ENCODE measurements at regions not wholly inside any gene's neighbourhood (a gene's known extent, or its start where the extent isn't known, plus 50 kb on each side); places are given as distances from the start of the nearest gene placed in this dataset.

DNA sequence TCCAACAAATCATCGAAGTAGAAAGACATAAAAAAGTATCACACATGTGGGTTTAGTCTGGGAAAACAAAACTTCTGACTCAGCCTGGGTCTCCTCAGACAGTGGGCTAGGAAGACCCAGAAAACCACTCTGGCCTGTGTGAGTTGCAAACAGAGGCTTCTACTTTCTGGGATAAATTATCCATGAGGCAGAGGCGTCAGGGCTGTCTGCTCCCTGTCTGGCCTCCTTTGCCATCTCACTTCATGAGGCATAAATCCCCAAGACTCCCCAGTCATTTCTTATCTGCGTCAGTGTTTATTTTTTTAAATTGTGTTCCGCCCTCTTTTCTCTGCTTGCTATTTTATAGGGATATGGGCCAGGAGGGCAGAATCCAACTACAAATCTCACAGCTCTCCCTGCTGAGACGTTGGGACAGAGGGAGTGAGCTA is 80.6 kb upstream of the TRABD2B start (continued):
- TF ChIP-seq SP7 (tag by site-specific recombination; IDR thresholded peaks at IDR 0.05), result peak; percentile 92
- no peak for TF ChIP-seq ZNF202 (tag by site-specific recombination; IDR thresholded peaks at IDR 0.05; ENCODE audit: borderline replicate concordance)
- no peak for TF ChIP-seq ZNF350 (tag by site-specific recombination; IDR thresholded peaks at IDR 0.05)
- TF ChIP-seq ZFHX2 (tag by site-specific recombination; conservative IDR thresholded peaks at IDR 0.05), result peak; percentile 53
- TF ChIP-seq FEZF1 (tag by site-specific recombination; IDR thresholded peaks at IDR 0.05), result peak; percentile 94
- no peak for TF ChIP-seq RBAK (tag by site-specific recombination; IDR thresholded peaks at IDR 0.05)
- peak; percentile 27; the same call in 1 of the 2 replicates for TF ChIP-seq OVOL3 (tag by site-specific recombination; IDR thresholded peaks at IDR 0.05)
- peak; percentile 47; the same call in 1 of the 2 replicates for TF ChIP-seq ZEB2 (tag by site-specific recombination; IDR thresholded peaks at IDR 0.05)
- TF ChIP-seq ZNF426 (tag by site-specific recombination; IDR thresholded peaks at IDR 0.05), result no peak
- 0 out of 2 replicates have a peak, but pooled peaks have one; percentile 29 for TF ChIP-seq ZSCAN30 (tag by site-specific recombination; IDR thresholded peaks at IDR 0.05)
- peak; percentile 74 for TF ChIP-seq PRDM4 (tag by site-specific recombination; IDR thresholded peaks at IDR 0.05)
- TF ChIP-seq ZNF433 (tag by site-specific recombination; IDR thresholded peaks at IDR 0.05; ENCODE audit: low read depth), result no peak
- TF ChIP-seq ZNF341 (tag by site-specific recombination; IDR thresholded peaks at IDR 0.05; ENCODE audit: low read depth), result 0 out of 2 replicates have a peak, but pooled peaks have one; percentile 19
- TF ChIP-seq ZNF843 (tag by site-specific recombination; IDR thresholded peaks at IDR 0.05), result peak; percentile 95
- TF ChIP-seq OSR2 (tag by site-specific recombination; IDR thresholded peaks at IDR 0.05), result peak; percentile 47
- TF ChIP-seq, protein P1, sequence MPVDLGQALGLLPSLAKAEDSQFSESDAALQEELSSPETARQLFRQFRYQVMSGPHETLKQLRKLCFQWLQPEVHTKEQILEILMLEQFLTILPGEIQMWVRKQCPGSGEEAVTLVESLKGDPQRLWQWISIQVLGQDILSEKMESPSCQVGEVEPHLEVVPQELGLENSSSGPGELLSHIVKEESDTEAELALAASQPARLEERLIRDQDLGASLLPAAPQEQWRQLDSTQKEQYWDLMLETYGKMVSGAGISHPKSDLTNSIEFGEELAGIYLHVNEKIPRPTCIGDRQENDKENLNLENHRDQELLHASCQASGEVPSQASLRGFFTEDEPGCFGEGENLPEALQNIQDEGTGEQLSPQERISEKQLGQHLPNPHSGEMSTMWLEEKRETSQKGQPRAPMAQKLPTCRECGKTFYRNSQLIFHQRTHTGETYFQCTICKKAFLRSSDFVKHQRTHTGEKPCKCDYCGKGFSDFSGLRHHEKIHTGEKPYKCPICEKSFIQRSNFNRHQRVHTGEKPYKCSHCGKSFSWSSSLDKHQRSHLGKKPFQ (tag by site-specific recombination; IDR thresholded peaks at IDR 0.05), result 0 out of 2 replicates have a peak, but pooled peaks have one; percentile 49
- no peak for TF ChIP-seq ZNF610 (tag by site-specific recombination; IDR thresholded peaks at IDR 0.05; ENCODE audit: borderline replicate concordance)
- TF ChIP-seq ZIC2 (tag by site-specific recombination; IDR thresholded peaks at IDR 0.05), result peak; percentile 82
- TF ChIP-seq ZBTB21 (tag by site-specific recombination; IDR thresholded peaks at IDR 0.05), result no peak
- TF ChIP-seq ZNF561 (tag by site-specific recombination; IDR thresholded peaks at IDR 0.05; ENCODE audit: borderline replicate concordance), result peak; percentile 32; the same call in 1 of the 2 replicates
- TF ChIP-seq ZNF292 (tag by site-specific recombination; IDR thresholded peaks at IDR 0.05; ENCODE audit: borderline replicate concordance, low read depth), result no peak
- TF ChIP-seq TRIM28 (IDR thresholded peaks at IDR 0.05; ENCODE audit: borderline replicate concordance, low read length), result peak; percentile 77; the same call in 1 of the 2 replicates
- TF ChIP-seq ZNF155 (tag by site-specific recombination; IDR thresholded peaks at IDR 0.05), result no peak
- TF ChIP-seq ZNF311 (tag by site-specific recombination; IDR thresholded peaks at IDR 0.05; ENCODE audit: borderline replicate concordance), result no peak
- TF ChIP-seq REPIN1 (tag by site-specific recombination; IDR thresholded peaks at IDR 0.05; ENCODE audit: low read depth), result no peak
- TF ChIP-seq ZNF792 (tag by site-specific recombination; IDR thresholded peaks at IDR 0.05), result no peak
- no peak for TF ChIP-seq AEBP2 (tag by site-specific recombination; IDR thresholded peaks at IDR 0.05; ENCODE audit: borderline replicate concordance)
- TF ChIP-seq HOXA7 (CRISPR knock-in tag; IDR thresholded peaks at IDR 0.05; ENCODE audit: borderline replicate concordance), result no peak
- peak; percentile 90 for TF ChIP-seq GFI1B (tag by site-specific recombination; IDR thresholded peaks at IDR 0.05)
- TF ChIP-seq, protein P2, sequence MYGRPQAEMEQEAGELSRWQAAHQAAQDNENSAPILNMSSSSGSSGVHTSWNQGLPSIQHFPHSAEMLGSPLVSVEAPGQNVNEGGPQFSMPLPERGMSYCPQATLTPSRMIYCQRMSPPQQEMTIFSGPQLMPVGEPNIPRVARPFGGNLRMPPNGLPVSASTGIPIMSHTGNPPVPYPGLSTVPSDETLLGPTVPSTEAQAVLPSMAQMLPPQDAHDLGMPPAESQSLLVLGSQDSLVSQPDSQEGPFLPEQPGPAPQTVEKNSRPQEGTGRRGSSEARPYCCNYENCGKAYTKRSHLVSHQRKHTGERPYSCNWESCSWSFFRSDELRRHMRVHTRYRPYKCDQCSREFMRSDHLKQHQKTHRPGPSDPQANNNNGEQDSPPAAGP (tag by site-specific recombination; IDR thresholded peaks at IDR 0.05), result peak; percentile 91
- TF ChIP-seq ZNF580 (tag by site-specific recombination; IDR thresholded peaks at IDR 0.05), result 0 out of 2 replicates have a peak, but pooled peaks have one; percentile 24
- TF ChIP-seq GLIS1 (tag by site-specific recombination; IDR thresholded peaks at IDR 0.05), result peak; percentile 58; the same call in 1 of the 2 replicates
- TF ChIP-seq ZNF24 (tag by site-specific recombination; IDR thresholded peaks at IDR 0.05), result peak; percentile 37; the same call in 1 of the 2 replicates
- 0 out of 2 replicates have a peak, but pooled peaks have one; percentile 52 for TF ChIP-seq ZNF423 (tag by site-specific recombination; IDR thresholded peaks at IDR 0.05)
- TF ChIP-seq MZF1 (tag by site-specific recombination; IDR thresholded peaks at IDR 0.05; ENCODE audit: borderline replicate concordance), result peak; percentile 98
- TF ChIP-seq KLF1 (tag by site-specific recombination; IDR thresholded peaks at IDR 0.05), result peak; percentile 87

Data from HEK293 (cell line).